UCSD-AML1 (cell line): ENCODE measurements at regions not wholly inside any gene's neighbourhood (a gene's known extent, or its start where the extent isn't known, plus 50 kb on each side); places are given as distances from the start of the nearest gene placed in this dataset.

Source experiments
- DNase-seq: peaks from one replicate; lab custom pipeline; 2025; ENCODE audit not compliant: unreplicated experiment; lab: John Stamatoyannopoulos, UW

DNA sequence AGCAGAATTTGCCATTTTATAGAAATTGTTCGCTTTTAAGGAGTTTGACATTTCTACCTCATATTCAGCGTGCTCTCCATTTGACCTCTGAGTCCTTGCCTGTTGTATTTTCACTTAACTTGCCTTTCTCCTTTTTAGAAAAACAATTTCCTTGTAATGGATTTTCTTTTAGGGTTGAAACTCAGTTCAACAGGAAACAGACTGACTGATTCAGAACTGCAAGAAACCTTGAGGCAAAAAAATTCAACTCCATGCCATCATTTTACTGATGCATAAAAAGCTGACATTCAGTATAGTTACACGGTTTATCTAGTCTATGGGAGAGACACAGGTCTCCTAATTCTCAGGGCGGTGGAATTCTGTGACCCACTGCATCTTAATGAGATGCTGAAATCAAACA lies 59.8 kb downstream of the MRPS30 start:
- DNase-seq, result no peak

DNA sequence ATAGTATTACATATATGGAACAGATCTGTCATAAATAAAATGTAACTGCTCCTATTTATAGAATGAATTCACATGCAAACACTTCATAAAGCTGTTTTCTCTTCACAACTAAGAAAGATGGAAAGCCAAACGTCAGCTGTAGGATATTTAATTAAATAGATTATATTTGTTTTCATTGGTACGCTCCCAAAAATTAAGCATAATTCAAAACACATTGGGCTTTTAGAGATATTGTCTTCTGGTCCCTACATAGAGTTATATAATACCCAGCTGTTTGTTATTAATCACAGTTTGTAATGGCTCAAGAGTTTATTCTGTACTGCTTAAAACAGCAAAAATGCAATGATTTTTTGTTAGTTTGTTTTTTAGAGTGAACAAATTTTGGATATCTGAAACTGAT lies 61.2 kb downstream of the MRPS30 start:
- no peak for DNase-seq

DNA sequence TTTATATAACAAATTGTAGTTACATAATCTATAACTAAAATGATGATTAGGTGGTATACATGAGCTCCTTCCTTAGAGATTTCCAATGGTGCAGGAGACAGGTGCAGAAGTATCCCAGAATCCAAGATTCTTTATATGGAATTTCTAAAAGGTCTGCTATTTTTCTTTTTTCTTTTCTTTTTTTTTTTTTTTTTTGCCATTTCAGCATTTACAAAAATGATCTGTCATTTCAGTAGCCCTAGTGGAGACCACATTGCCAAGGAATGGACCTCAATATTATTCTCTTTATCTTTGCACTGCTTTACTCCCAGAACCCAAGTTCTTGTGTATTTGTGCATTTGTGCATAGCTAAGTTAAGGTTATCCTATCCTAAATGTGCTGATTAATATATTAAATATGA lies 61.7 kb downstream of the MRPS30 start:
- no peak for DNase-seq

DNA sequence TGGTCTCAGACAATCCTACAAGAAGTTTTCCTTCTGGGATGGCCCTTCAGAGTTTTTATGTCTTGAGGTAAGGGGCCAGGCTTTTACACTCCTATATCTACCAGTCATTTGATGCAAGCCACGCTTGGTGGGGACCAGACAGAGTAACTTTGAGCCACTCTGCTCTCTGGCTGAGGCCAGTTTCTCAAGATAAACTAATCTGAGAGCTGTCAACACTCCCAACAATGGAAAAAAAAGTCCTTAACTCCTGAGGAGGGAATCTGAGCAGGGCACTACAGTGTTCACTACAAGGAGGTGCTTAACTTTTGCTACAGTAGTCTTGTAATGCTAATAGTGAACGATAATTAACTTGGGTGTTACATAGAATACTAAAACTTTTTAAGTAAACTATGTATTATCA lies 62.7 kb downstream of the MRPS30 start:
- DNase-seq, result no peak

DNA sequence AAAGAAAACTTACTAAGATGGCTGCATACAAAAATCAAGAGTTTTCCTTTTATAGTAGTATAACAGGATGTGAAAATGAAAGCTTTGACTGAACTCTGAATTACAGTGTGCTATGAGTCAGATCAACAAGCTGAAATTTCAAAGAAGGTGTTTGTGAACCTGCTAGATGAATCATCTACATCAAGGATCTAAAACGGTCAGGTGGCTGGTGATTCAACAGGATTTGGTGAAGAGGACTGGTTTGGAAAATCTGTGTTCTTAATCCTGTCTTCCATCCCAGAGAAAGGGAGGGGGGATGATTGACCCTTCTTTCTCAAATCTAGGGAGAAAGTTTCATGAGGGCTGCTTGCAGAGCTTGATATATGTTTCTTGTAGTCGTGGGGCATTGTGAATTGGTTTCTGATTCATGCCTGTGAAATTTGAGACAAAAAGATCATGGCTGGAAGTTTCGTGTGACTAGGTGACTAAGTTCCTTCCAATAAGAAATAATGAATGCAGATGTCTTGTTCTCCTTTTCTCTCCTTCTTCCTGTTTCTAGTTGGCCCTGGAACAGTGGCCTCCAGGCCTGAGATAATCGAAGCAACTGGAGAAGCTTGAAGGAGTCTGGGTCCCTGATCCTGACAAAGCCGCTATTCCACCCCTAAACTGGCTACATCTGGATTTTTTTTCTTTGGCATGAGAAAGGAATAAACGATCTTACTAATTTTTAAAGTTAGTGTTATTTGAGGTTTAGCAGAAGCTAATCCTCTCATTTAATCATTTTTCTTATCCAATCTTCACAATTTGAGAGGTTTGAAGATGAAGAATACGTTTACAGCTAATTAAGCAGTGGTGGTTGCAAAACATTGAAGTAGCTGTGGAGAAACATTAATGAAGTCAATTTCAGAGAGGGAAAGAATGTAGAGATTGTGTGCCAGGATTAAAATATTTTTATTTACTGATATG lies 67.2 kb downstream of the MRPS30 start:
- DNase-seq, result no peak

DNA sequence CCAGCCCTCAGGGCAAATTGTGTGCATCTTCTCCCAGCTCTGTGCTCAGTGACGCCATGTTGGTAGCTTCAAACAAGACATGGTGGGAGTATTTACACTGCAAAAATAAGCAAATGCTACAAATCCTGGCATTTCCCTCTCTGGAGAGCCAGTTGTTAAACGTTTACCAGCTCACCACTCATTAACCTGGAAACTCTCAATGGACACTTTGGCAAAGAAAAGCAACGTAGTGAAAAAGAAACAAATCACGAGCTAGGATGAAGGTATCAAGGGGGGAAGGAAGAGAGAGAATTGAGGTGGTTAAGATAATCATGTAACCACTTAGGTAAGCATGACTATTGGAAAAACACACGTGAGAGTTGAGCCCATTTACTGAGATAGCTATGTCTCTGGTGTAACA lies 72.5 kb downstream of the MRPS30 start:
- DNase-seq, result no peak

DNA sequence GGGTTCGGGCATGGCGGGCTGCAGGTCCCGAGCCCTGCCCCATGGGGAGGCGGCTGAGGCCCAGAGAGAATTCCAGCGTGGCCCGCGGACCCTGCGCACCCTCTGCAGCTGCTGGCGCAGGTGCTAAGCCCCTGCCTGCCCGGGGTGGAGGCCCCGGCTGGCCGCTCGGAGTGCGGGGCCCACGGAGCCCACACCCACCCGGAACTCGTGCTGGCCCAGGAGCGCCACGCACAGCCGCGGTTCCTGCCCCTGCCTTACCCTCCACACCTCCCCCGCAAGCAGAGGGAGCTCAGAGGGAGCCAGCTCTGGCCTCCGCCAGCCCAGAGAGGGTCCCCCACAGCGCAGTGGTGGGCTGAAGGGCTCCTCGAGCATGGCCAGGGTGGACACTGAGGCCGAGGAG lies 75.3 kb downstream of the MRPS30 start:
- DNase-seq, result no peak

DNA sequence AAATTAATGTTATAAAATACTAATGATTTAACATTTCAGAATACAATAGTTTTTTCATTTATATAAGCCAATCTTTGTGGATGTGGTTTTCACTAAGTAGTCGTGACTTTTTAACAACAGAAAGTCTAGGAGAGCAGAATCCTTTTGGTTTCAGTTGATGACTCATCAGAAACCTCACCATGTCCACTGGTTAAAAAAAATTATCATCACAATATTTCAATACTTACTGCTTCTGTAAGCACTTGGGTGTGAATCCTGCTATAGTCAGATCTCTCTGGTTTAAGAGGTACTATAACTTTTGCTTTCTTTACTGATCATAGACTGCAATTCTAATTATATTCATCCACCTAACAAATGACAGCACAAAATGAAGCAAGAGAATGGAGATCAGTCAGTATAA lies 77.2 kb downstream of the MRPS30 start:
- DNase-seq, result no peak

DNA sequence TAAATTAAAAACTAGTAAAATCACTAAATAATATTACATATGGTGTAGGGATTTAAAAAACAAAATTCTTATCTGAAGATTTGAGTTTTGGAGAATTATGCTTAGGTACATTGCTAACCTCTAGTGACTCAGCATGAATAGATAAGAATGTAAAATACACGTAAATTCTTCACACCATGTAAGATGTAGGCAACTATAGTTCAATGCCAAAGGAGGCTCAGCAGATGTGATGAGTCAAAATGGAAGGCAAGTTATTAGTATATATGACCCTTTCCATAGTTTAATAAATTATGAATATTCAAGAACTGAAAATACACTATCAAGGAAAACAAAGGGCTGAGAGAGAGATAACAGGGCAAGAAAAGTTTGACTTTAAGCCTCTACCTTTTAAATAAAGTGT lies 79.0 kb downstream of the MRPS30 start:
- no peak for DNase-seq

DNA sequence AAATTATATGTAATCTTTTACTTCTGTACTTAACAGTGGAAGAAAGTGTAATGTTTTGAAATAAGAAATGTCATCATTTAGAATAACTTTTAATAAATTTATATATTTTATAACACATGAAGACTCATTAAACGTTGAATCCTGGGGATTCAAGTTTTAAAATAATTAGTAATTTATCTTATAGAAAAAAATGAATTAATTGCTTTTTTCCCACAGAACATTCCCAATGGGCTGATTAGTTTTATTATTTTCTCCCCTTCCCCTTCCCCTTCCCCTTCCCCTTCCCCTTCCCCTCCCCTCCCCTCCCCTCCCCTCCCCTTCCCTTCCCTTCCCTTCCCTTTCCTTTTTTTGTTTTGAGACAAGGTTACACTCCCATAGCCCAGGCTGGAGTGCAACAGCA lies 79.7 kb downstream of the MRPS30 start:
- no peak for DNase-seq

DNA sequence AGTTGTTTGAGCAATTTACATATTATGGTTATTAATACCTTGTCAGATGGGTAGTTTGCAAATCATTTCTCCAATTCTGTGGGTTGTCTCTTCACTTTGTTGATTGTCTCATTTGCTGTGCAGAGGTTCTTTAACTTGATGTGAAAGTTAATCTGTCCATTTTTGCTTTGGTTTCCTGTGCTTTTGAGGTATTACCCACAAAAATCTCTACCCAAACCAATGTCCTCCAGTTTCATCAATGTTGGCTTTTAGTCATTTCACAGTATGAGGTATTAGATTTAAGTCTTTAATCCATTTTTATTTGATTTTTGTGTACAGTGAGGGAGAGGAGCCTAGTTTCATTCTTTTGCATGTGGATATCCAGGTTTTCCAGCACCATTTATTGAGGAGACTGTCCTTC lies 82.4 kb downstream of the MRPS30 start:
- no peak for DNase-seq

DNA sequence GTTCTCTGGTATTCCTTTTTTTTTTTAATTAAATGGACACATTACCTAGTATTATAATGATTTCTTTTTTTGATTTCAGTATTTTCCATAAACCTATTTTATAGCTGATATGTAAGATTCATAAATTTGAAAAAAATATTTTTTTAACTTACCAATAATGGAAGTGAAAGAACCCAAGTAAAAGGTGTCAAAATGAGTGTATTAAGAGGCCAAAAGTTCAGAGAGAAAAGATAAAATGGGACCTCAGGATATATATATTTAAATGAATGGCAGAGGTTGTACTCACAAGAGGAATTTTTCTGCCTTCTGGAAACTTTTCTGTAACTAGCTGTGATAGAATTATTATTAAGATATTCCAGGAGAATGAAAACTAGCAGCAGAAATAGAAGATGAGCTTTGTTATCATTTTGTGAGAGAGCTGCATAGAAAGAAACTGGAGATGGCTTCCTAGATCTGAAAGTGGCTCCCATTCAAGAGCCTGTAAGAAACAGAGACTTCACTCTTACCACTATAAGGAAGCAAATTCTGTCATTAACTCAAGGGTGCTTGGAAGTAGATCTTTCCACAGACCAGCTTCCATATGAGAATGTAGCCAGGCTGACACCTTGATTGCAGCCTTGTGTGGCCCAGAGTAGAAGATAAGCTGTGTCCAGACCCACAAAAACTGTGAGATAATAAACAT lies 91.7 kb downstream of the MRPS30 start:
- no peak for DNase-seq

DNA sequence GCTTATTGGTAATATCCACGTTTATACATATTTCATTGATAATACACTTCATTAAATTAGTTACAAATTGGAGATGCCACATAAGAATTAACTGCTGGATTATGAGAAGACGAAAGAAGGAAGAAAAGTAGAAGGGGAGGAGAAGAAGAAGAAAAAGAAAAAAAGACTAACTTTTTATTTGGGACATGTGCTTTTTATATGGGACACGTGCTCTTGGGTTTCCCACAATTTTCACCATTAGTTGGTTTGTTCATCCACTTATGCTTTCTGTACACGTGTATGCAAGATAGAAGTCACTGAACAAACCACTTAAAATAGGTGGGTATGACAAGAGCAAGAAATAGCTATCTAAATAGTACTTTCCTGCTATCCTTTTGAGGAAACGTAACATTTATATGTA lies 98.6 kb downstream of the MRPS30 start:
- no peak for DNase-seq

DNA sequence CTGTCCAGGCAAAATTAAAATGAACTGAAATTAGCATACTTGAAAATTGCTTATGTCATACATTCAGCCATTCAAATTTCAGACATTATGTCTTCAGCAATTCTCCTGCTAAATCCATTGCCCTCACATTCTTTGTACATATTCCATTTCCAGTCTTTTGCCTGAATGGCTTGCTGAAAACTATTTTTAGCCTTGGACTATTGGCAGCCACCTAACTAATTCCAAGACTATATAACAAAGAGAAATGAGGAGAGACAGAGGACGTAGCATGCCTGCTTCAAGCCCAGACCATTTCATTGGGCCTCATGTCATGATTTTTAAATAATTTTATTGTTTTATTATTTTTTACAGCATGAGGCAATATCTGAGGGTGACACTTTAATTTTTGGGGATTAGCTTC lies 100.3 kb downstream of the MRPS30 start:
- DNase-seq, result no peak

DNA sequence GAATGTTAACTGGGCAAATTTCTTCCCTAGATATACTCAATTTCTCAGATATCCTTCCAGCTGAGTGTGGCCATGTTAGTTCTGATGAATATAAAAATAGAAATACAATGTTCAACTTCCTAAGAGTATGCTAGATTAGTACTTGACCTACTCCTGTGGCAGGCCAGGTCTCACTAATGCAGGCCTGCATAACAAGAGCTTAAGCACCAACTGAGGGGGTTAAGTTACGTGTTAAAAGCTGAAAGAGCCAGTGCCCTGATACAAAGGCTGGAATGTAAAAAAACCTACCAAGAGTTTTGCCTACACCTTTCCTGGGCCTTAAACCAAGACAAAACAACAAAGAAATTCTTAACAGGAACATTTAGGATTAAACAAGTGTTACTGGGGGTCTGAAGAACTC lies 102.8 kb downstream of the MRPS30 start:
- no peak for DNase-seq

DNA sequence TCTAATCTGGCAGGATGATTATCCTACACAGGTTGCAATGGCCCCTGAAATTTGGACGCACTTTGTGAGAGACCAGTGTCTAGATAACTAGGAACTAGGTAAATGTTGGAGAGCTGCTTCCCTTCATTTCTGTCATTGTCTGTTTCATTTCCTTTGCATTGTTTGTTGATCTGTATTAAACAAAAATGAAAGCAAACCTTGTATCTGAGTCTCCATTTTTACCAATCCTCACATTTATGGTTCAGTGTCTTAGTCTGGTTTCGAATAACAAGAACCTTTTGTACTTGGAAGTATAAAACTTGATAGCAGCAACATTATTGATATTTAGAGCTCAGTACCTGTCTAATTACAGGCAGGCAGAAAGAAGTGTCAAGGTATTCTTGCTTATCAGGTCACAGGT lies 105.5 kb downstream of the MRPS30 start:
- DNase-seq, result no peak

DNA sequence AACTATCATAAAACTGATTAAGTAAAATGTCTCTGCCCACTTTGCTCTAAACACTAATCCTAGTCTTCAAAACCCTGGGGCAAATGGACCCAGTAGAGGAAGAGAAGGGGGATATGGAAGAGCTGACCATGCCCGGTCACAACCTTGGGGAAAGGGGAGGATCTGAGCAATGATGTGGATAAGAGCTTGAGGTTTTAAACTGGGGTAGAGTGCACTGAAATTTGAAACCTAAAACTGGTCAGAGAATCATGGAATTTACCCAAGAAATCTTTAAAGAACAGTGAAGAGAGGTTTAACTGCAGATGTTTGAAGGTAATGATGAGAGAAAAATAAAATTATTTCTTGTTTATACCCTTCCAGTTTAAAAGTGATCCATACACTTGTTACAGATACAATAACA lies 110.8 kb downstream of the MRPS30 start:
- no peak for DNase-seq

DNA sequence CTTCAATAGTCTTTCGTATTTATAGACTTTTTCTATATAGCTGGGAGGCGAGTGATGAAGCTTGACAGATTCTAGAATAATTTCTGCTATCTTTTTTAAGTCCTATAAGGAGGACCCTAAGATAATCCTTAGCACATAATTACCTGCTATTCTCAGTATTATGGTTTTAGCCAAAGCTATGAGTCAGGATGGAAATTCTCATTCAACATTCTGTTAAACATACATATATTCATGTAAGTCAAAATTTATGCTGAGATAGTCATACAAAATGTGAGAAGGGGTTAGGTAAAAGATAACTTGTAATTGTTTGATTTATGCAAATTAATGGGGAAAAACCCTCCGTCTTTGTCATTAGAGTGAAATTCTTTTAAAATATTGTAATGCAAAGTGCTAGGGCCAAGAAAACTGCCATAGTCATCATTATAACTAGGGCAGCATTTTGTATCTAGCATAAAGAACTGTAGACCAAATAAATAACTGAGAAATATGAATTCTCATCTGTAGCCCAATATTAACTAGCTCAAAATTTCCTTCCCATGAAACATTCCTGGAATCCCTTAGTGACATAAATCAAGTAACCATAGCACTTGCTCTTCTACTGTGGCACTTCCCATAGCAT lies 118.5 kb downstream of the MRPS30 start:
- DNase-seq, result no peak

DNA sequence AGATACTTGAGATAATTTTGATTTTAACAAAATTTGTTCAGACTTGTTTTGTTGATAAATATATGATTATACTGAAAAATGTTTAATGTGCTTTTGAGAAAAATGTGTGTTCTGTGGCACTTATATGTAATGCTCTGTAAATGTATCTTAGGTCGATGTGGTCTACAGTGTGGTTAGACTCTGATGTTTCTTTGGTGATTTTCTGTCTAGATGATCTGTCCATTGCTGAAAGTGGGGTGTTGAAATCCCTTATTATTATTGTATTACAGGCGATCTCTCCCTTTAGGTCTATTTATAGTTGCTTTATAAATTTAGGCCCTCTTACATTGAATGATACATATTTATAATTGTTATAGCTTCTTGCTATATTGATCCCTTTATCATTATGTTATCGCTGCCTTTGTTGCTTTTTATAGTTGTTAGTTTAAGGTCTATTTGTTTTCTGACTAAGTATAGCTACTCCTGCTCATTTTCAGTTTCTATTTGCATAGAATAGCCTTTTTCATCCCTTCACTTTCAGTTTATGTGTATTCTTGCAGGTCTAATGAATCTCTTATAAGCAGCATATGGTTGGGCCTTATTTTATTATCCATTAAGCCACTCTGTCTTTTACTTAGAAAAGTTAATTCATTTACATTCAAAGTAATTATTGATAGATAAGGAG lies 124.3 kb downstream of the MRPS30 start:
- DNase-seq, result no peak

DNA sequence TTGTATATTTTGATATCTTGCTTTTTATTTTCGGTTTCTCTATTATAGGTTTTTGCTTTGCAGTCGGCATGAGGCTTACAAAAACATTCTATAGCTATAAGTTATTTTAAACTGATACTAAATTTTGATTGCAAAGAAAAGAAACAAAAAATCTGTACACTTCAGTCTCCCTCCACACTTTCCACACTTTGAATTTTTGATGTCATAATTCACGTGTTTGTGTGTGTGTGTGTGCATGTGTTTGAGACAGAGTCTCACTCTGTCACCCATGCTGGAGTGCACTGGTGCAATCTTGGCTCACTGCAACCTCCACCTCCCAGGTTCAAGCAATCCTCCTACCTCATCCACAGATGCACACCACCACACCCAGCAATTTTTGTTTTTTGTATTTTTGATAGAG lies 124.9 kb downstream of the MRPS30 start:
- DNase-seq, result no peak

DNA sequence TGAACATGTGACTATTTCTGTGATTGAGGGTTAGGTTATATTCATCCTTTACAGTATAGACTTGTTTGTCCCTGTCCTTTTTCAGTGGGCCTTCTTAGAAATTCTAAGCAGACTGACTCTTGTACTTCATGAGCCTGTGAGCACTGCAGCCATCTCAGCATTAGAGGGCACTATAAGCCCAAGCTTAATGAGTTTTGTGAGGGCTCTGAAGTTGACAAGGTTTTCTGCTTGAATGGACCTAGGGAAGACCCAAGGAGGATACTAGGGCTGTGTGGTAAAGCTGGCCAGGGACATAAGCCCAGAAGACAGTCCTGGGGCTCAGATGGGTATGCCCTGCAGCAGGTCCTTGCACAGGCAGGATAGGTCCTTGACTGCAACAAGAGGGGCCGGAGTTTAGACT lies 126.5 kb downstream of the MRPS30 start:
- peak; percentile 6 for DNase-seq

DNA sequence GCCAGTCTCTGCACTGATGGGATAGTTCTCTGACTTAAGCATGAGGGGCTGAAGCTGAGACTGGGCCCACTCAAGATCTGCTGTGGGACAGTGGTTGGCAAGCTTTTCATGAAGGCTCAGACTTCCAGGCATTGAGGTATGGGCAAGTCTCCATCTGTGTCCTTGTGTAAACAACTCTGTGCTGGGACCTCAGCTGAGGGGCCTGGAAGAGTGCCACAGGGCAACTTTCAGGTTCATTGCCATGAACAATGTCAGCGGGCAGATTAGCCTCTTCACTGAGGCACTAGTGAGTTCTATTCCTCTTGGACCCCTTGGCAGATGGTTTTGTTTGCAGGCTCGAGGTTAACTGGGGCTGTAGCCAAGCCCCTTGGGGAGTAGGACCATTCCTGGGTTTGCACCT lies 127.1 kb downstream of the MRPS30 start:
- no peak for DNase-seq
